ENCODE measurements at regions not wholly inside any gene's neighbourhood (a gene's known extent, or its start where the extent isn't known, plus 50 kb on each side); places are given as distances from the start of the nearest gene placed in this dataset.

DNA sequence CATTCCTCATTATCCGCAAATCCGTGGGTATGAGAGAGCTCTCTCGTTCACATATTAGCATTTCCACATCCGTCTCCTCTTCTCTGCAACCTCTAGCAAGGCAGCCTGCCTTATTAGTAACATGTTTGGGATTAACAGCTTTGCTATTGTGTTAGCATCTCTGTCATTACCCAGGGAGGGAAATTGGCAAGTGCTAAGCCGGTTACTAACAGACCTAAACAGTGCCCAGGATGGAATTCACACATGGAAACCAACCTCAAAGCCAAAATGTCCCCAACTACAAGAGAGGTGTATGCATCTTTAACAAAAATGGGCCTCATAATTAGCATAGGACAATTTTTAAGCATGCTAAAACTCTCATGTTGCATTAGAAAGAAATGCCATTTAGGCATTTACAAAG is 309.0 kb upstream of the MEIS1 start:
- TF ChIP-seq, protein P1, sequence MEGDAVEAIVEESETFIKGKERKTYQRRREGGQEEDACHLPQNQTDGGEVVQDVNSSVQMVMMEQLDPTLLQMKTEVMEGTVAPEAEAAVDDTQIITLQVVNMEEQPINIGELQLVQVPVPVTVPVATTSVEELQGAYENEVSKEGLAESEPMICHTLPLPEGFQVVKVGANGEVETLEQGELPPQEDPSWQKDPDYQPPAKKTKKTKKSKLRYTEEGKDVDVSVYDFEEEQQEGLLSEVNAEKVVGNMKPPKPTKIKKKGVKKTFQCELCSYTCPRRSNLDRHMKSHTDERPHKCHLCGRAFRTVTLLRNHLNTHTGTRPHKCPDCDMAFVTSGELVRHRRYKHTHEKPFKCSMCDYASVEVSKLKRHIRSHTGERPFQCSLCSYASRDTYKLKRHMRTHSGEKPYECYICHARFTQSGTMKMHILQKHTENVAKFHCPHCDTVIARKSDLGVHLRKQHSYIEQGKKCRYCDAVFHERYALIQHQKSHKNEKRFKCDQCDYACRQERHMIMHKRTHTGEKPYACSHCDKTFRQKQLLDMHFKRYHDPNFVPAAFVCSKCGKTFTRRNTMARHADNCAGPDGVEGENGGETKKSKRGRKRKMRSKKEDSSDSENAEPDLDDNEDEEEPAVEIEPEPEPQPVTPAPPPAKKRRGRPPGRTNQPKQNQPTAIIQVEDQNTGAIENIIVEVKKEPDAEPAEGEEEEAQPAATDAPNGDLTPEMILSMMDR (IDR thresholded peaks at IDR 0.05), result no peak
- TF ChIP-seq, protein P2, sequence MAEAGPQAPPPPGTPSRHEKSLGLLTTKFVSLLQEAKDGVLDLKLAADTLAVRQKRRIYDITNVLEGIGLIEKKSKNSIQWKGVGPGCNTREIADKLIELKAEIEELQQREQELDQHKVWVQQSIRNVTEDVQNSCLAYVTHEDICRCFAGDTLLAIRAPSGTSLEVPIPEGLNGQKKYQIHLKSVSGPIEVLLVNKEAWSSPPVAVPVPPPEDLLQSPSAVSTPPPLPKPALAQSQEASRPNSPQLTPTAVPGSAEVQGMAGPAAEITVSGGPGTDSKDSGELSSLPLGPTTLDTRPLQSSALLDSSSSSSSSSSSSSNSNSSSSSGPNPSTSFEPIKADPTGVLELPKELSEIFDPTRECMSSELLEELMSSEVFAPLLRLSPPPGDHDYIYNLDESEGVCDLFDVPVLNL (CRISPR knock-in tag; IDR thresholded peaks at IDR 0.05; ENCODE audit: borderline replicate concordance, low read depth), result no peak
- TF ChIP-seq, protein P3, sequence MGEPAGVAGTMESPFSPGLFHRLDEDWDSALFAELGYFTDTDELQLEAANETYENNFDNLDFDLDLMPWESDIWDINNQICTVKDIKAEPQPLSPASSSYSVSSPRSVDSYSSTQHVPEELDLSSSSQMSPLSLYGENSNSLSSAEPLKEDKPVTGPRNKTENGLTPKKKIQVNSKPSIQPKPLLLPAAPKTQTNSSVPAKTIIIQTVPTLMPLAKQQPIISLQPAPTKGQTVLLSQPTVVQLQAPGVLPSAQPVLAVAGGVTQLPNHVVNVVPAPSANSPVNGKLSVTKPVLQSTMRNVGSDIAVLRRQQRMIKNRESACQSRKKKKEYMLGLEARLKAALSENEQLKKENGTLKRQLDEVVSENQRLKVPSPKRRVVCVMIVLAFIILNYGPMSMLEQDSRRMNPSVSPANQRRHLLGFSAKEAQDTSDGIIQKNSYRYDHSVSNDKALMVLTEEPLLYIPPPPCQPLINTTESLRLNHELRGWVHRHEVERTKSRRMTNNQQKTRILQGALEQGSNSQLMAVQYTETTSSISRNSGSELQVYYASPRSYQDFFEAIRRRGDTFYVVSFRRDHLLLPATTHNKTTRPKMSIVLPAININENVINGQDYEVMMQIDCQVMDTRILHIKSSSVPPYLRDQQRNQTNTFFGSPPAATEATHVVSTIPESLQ (CRISPR knock-in tag; IDR thresholded peaks at IDR 0.05), result no peak
- TF ChIP-seq, protein P4, sequence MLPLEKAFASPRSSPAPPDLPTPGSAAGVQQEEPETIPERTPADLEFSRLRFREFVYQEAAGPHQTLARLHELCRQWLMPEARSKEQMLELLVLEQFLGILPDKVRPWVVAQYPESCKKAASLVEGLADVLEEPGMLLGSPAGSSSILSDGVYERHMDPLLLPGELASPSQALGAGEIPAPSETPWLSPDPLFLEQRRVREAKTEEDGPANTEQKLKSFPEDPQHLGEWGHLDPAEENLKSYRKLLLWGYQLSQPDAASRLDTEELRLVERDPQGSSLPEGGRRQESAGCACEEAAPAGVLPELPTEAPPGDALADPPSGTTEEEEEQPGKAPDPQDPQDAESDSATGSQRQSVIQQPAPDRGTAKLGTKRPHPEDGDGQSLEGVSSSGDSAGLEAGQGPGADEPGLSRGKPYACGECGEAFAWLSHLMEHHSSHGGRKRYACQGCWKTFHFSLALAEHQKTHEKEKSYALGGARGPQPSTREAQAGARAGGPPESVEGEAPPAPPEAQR (CRISPR knock-in tag; IDR thresholded peaks at IDR 0.05), result no peak
- TF ChIP-seq IRF2 (CRISPR knock-in tag; IDR thresholded peaks at IDR 0.05; ENCODE audit: borderline replicate concordance, low read depth) (no peak), NFYB (CRISPR knock-in tag; conservative IDR thresholded peaks at IDR 0.05; ENCODE audit: low read depth) (no peak), ETV6 (CRISPR knock-in tag; IDR thresholded peaks at IDR 0.05) (no peak), SP1 (CRISPR knock-in tag; conservative IDR thresholded peaks at IDR 0.05) (no peak), TEAD1 (CRISPR knock-in tag; IDR thresholded peaks at IDR 0.05) (no peak), NR1H2 (CRISPR knock-in tag; IDR thresholded peaks at IDR 0.05) (no peak), RORB (CRISPR knock-in tag; IDR thresholded peaks at IDR 0.05) (no peak)
- TF ChIP-seq, protein P5, sequence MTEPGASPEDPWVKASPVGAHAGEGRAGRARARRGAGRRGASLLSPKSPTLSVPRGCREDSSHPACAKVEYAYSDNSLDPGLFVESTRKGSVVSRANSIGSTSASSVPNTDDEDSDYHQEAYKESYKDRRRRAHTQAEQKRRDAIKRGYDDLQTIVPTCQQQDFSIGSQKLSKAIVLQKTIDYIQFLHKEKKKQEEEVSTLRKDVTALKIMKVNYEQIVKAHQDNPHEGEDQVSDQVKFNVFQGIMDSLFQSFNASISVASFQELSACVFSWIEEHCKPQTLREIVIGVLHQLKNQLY (CRISPR knock-in tag; IDR thresholded peaks at IDR 0.05), result no peak

Data from WTC11 (cell line).